GM18498 (cell line): ENCODE measurements at regions not wholly inside any gene's neighbourhood (a gene's known extent, or its start where the extent isn't known, plus 50 kb on each side); places are given as distances from the start of the nearest gene placed in this dataset.
"Not testable (repeated sequence)": the region's sequence is repeated elsewhere in the genome, so short reads cannot be mapped to it uniquely, and the experiment has no call there.

ENCODE experiments used
- ATAC-seq: cut with Tn5 transposase; IDR thresholded peaks from one replicate; pipeline ENCODE4 v1.9.1; 2021; ENCODE audit warnings: mild to moderate bottlenecking, moderate library complexity; ENCODE audit not compliant: unreplicated experiment

GRCh38 chr4:186775902-186776301, 52.2 kb upstream of the FAT1 start:
- no peak for ATAC-seq

GRCh38 chr4:186778134-186778533, 54.5 kb upstream of the FAT1 start:
- no peak for ATAC-seq

- ATAC-seq = no peak
Measured at GRCh38 chr4:186780291-186781031, 56.8 kb upstream of the FAT1 start.

- no peak for ATAC-seq
Measured at GRCh38 chr4:186781032-186781917, 57.6 kb upstream of the FAT1 start.

- no peak for ATAC-seq
Measured at GRCh38 chr4:186782302-186782701, 58.6 kb upstream of the FAT1 start.

GRCh38 chr4:186787536-186787935, 63.9 kb upstream of the FAT1 start:
- ATAC-seq = no peak

- no peak for ATAC-seq
Measured at GRCh38 chr4:186789651-186790050, 66.0 kb upstream of the FAT1 start.

GRCh38 chr4:186790630-186791029, 67.0 kb upstream of the FAT1 start:
- no peak for ATAC-seq

- no peak for ATAC-seq
Measured at GRCh38 chr4:186792728-186793366, 69.2 kb upstream of the FAT1 start.

- ATAC-seq = no peak
Measured at GRCh38 chr4:186798951-186799659, 75.4 kb upstream of the FAT1 start.

- ATAC-seq = no peak
Measured at GRCh38 chr4:186805020-186805820, 81.6 kb upstream of the FAT1 start.

GRCh38 chr4:186805917-186806316, 82.3 kb upstream of the FAT1 start:
- not testable (repeated sequence) for ATAC-seq

GRCh38 chr4:186806679-186807421, 83.2 kb upstream of the FAT1 start:
- ATAC-seq = no peak

GRCh38 chr4:186807808-186808629, 84.4 kb upstream of the FAT1 start:
- ATAC-seq = no peak

GRCh38 chr4:186808630-186809018, 85.0 kb upstream of the FAT1 start:
- ATAC-seq = no peak

- ATAC-seq = no peak
Measured at GRCh38 chr4:186809070-186809469, 85.4 kb upstream of the FAT1 start.

GRCh38 chr4:186810613-186811150, 87.0 kb upstream of the FAT1 start:
- ATAC-seq = no peak

GRCh38 chr4:186812592-186812991, 88.9 kb upstream of the FAT1 start:
- no peak for ATAC-seq
